Heart left ventricle (tissue), 13 donors: ENCODE measurements at regions not wholly inside any gene's neighbourhood (a gene's known extent, or its start where the extent isn't known, plus 50 kb on each side); places are given as distances from the start of the nearest gene placed in this dataset.

ENCODE experiments used
- POLR2A ChIP-seq, 2 donors: fragments of 450-650 bp; IDR thresholded peaks; one replicate each; pipeline ENCODE4 v1.6.1; 2017; ENCODE audit warnings: antibody characterized with exemption in 2 of 2, mild to moderate bottlenecking in 2 of 2, moderate library complexity in 2 of 2
- TF ChIP-seq, protein P1 (sequence below), 12 donors: fragments of 200-600 bp; sonication (generic) in 4 of 12; IDR thresholded peaks; one replicate each; pipeline versions ENCODE4 v1.5.0 to v1.8.0; 2018 to 2022; ENCODE audit warnings: antibody characterized with exemption in 12 of 12, mild to moderate bottlenecking in 5 of 12
- donor health status: ischemic (EF 13 %, LVEDD 7.1; RV severe dilation, severe dysfunction).
- donor health status: DM: no; HTN: yes; CAD: no.
- donor health status: DM: no; HTN: no; CAD: no.
- donor health status: ischemic (EF 25% LVEDD 6.9; RV normal size, moderate dysfunction).
- donor health status: ischemic (EF 25% LVEDD 5.7; RV mildly dilated, moderate dysfunction).
- donor health status: ischemic (EF 35%, LVEDD 5.7; RV mildly dilated, moderate dysfunction).
- donor health status: nonischemic (EF 11% LVEDD 7.7; RV severe dilation, severe dysfunction).
- donor health status: DM: yes; HTN: yes; CAD: no.
- donor health status: PGD.
- donor health status: ischemic (EF 29% LVEDD 5.4; RV normal size, mild dysfunction).
- donor health status: nonischemic (EF 23%, LVEDD 6.1; RV moderate dilation, normal function).

GRCh38 chrX:9147726-9148125, 113.8 kb upstream of the FAM9B start:
- TF ChIP-seq, protein P1, sequence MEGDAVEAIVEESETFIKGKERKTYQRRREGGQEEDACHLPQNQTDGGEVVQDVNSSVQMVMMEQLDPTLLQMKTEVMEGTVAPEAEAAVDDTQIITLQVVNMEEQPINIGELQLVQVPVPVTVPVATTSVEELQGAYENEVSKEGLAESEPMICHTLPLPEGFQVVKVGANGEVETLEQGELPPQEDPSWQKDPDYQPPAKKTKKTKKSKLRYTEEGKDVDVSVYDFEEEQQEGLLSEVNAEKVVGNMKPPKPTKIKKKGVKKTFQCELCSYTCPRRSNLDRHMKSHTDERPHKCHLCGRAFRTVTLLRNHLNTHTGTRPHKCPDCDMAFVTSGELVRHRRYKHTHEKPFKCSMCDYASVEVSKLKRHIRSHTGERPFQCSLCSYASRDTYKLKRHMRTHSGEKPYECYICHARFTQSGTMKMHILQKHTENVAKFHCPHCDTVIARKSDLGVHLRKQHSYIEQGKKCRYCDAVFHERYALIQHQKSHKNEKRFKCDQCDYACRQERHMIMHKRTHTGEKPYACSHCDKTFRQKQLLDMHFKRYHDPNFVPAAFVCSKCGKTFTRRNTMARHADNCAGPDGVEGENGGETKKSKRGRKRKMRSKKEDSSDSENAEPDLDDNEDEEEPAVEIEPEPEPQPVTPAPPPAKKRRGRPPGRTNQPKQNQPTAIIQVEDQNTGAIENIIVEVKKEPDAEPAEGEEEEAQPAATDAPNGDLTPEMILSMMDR (IDR thresholded peaks at IDR 0.05), result no peak
- TF ChIP-seq POLR2A (IDR thresholded peaks at IDR 0.05), result no peak
